ENCODE measurements at regions not wholly inside any gene's neighbourhood (a gene's known extent, or its start where the extent isn't known, plus 50 kb on each side); places are given as distances from the start of the nearest gene placed in this dataset.

- no peaks in the 10 kb centered on the region for H3K27me3 ChIP-seq (ENCODE audit: low read length)
- H3K36me3 ChIP-seq (ENCODE audit: low read length) = no peaks in the 10 kb centered on the region
- no peaks in the 10 kb centered on the region for H4K20me1 ChIP-seq (ENCODE audit: low read depth, low read length)
- H3F3A ChIP-seq (ENCODE audit: insufficient read depth) = peaks cover 11% of the 10 kb centered on the region; the same call in 1 of the 2 replicates
- H3K9me3 ChIP-seq (ENCODE audit: insufficient read depth, low read length) = no peaks in the 10 kb centered on the region
- H3K9ac ChIP-seq (ENCODE audit: low read length) = no peak overlapping the region
- H3K79me2 ChIP-seq (ENCODE audit: insufficient read depth, low read length) = no peaks in the 10 kb centered on the region
- no peak overlapping the region for H3K4me2 ChIP-seq (ENCODE audit: low read depth, low read length, poor library complexity, severe bottlenecking)
- H3K9me2 ChIP-seq (replicated peaks; ENCODE audit: insufficient read depth, low read length) = no peaks in the 10 kb centered on the region
- H3K27ac ChIP-seq (ENCODE audit: low read depth, low read length) = no peak overlapping the region
- H2AFZ ChIP-seq (ENCODE audit: low read depth, low read length, severe bottlenecking) = no peak overlapping the region
- TF ChIP-seq EZH2phosphoT487 (conservative IDR thresholded peaks at IDR 0.05; ENCODE audit: low read length) = no peak
- TF ChIP-seq, protein P1, sequence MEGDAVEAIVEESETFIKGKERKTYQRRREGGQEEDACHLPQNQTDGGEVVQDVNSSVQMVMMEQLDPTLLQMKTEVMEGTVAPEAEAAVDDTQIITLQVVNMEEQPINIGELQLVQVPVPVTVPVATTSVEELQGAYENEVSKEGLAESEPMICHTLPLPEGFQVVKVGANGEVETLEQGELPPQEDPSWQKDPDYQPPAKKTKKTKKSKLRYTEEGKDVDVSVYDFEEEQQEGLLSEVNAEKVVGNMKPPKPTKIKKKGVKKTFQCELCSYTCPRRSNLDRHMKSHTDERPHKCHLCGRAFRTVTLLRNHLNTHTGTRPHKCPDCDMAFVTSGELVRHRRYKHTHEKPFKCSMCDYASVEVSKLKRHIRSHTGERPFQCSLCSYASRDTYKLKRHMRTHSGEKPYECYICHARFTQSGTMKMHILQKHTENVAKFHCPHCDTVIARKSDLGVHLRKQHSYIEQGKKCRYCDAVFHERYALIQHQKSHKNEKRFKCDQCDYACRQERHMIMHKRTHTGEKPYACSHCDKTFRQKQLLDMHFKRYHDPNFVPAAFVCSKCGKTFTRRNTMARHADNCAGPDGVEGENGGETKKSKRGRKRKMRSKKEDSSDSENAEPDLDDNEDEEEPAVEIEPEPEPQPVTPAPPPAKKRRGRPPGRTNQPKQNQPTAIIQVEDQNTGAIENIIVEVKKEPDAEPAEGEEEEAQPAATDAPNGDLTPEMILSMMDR (IDR thresholded peaks at IDR 0.05; ENCODE audit: insufficient read depth, low read length, poor library complexity, severe bottlenecking) = no peak
- H3K4me3 ChIP-seq (ENCODE audit: insufficient read depth, low read length, poor library complexity, severe bottlenecking) = no peak overlapping the region
Measured at GRCh38 chr12:89877136-89877535, 168.5 kb upstream of the ATP2B1 start.

GRCh38 chr12:89875809-89876208 is 167.2 kb upstream of the ATP2B1 start:
- H3K27ac ChIP-seq (ENCODE audit: low read depth, low read length) = no peak overlapping the region
- 0 out of 2 replicates have a peak, but pooled peaks cover 4% of the 10 kb centered on the region for H3K9me3 ChIP-seq (ENCODE audit: insufficient read depth, low read length)
- no peaks in the 10 kb centered on the region for H3K9me2 ChIP-seq (replicated peaks; ENCODE audit: insufficient read depth, low read length)
- H3K36me3 ChIP-seq (ENCODE audit: low read length) = no peaks in the 10 kb centered on the region
- no peak overlapping the region for H3K4me3 ChIP-seq (ENCODE audit: insufficient read depth, low read length, poor library complexity, severe bottlenecking)
- TF ChIP-seq, protein P1 (IDR thresholded peaks at IDR 0.05; ENCODE audit: insufficient read depth, low read length, poor library complexity, severe bottlenecking) = no peak
- TF ChIP-seq EZH2phosphoT487 (conservative IDR thresholded peaks at IDR 0.05; ENCODE audit: low read length) = no peak
- H4K20me1 ChIP-seq (ENCODE audit: low read depth, low read length) = no peaks in the 10 kb centered on the region
- H3K79me2 ChIP-seq (ENCODE audit: insufficient read depth, low read length) = no peaks in the 10 kb centered on the region
- no peak overlapping the region for H3K9ac ChIP-seq (ENCODE audit: low read length)
- H3F3A ChIP-seq (ENCODE audit: insufficient read depth) = peaks cover 11% of the 10 kb centered on the region; the same call in 1 of the 2 replicates
- H3K27me3 ChIP-seq (ENCODE audit: low read length) = no peaks in the 10 kb centered on the region
- H3K4me2 ChIP-seq (ENCODE audit: low read depth, low read length, poor library complexity, severe bottlenecking) = no peak overlapping the region
- H2AFZ ChIP-seq (ENCODE audit: low read depth, low read length, severe bottlenecking) = no peak overlapping the region

DNA sequence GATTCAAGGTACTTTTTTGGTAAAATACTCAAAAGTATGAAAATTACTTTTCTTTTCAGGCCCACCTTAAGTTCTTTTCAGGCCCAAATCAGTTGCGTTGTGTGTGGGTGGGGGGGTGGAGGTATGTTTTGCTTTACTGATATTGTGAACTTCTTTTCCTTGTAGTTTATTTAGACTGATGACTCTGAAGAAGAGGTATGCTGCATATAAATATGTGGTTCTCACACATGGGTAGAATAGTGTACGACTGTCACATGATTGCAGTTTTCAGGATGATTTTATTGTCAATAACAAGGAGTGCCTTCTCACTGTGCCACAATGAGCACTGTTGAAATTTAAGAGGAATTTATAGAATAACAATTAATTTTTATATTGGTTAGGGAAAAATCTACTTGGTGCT is 166.6 kb upstream of the ATP2B1 start:
- Histone ChIP-seq H3K27me3 (ENCODE audit: low read length) (no peaks in the 10 kb centered on the region), H3K36me3 (ENCODE audit: low read length) (peaks cover 2% of the 10 kb centered on the region; the same call in 1 of the 2 replicates)

More for the DNA sequence above, 166.6 kb upstream of the ATP2B1 start:
- Histone ChIP-seq H3K4me2 (ENCODE audit: low read depth, low read length, poor library complexity, severe bottlenecking) (no peak overlapping the region), H3K9ac (ENCODE audit: low read length) (no peak overlapping the region), H3K4me3 (ENCODE audit: insufficient read depth, low read length, poor library complexity, severe bottlenecking) (no peak overlapping the region), H3K27ac (ENCODE audit: low read depth, low read length) (no peak overlapping the region), H4K20me1 (ENCODE audit: low read depth, low read length) (no peaks in the 10 kb centered on the region), H2AFZ (ENCODE audit: low read depth, low read length, severe bottlenecking) (no peak overlapping the region), H3K79me2 (ENCODE audit: insufficient read depth, low read length) (no peaks in the 10 kb centered on the region), H3K9me3 (ENCODE audit: insufficient read depth, low read length) (peaks cover 8% of the 10 kb centered on the region; the same call in 1 of the 2 replicates), H3F3A (ENCODE audit: insufficient read depth) (peaks cover 7% of the 10 kb centered on the region; the same call in 1 of the 2 replicates), H3K9me2 (replicated peaks; ENCODE audit: insufficient read depth, low read length) (no peaks in the 10 kb centered on the region)
- TF ChIP-seq, protein P1 (IDR thresholded peaks at IDR 0.05; ENCODE audit: insufficient read depth, low read length, poor library complexity, severe bottlenecking) = no peak
- TF ChIP-seq EZH2phosphoT487 (conservative IDR thresholded peaks at IDR 0.05; ENCODE audit: low read length) = no peak
